BE2C (cell line): ENCODE measurements at regions not wholly inside any gene's neighbourhood (a gene's known extent, or its start where the extent isn't known, plus 50 kb on each side); places are given as distances from the start of the nearest gene placed in this dataset.

Experiments used
- DNase-seq: peaks from one replicate; pipeline ENCODE4 v3.0.0-alpha.2; 2020
- H3K27me3 ChIP-seq: fragments of 250-450 bp; sonication (Bioruptor Pico); 2 replicates; pipeline ENCODE4 v1.5.1; 2020; ENCODE audit warnings: mild to moderate bottlenecking
- H3K36me3 ChIP-seq: fragments of 250-450 bp; sonication (Bioruptor Pico); 2 replicates; pipeline ENCODE4 v1.5.1; 2020; ENCODE audit warnings: mild to moderate bottlenecking
- H3K4me1 ChIP-seq: fragments of 250-450 bp; sonication (Bioruptor Pico); 2 replicates; pipeline ENCODE4 v1.5.1; 2020
- H3K4me3 ChIP-seq: 2 replicates; pipeline ENCODE4 v1.5.1; 2011; ENCODE audit warnings: low read depth, low read length
- H3K9me3 ChIP-seq: fragments of 250-450 bp; sonication (Bioruptor Pico); 2 replicates; pipeline ENCODE4 v1.5.1; 2020
- TF ChIP-seq, protein P1 (sequence below): IDR thresholded peaks from 2 replicates; pipeline ENCODE4 v1.5.1; 2012; ENCODE audit warnings: mild to moderate bottlenecking, low read depth, low read length

DNA sequence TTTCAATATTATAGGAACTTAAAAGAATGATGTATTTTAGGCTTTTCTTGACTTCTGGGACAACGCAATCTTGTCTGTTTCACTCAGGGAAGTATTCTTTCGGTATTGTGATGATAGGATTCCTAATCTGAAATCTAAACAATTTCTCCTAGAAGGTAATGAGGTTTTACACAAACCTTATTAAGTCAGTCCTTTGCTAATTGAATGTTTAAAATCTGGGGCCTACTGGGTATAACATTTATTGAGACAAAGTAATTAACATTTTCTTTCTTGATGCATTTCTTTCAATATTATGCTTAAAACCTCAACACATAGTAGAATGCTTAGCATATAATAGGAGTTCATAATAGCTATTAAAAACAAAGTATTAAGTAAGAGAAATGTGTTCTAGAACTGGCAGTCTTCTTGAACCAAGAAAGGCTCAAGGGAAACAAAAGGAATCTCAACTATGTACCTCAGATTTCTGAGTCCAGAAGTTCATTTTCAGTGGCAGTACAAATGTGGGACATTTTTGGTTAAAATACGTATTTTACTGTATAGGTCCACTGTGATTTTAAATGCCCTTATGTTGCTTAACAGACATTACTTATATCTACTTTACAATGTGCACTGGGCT is 121.4 kb upstream of the BMP2 start:
- no peaks in the 10 kb centered on the region for H3K27me3 ChIP-seq
- no peak overlapping the region for H3K4me3 ChIP-seq
- TF ChIP-seq, protein P1, sequence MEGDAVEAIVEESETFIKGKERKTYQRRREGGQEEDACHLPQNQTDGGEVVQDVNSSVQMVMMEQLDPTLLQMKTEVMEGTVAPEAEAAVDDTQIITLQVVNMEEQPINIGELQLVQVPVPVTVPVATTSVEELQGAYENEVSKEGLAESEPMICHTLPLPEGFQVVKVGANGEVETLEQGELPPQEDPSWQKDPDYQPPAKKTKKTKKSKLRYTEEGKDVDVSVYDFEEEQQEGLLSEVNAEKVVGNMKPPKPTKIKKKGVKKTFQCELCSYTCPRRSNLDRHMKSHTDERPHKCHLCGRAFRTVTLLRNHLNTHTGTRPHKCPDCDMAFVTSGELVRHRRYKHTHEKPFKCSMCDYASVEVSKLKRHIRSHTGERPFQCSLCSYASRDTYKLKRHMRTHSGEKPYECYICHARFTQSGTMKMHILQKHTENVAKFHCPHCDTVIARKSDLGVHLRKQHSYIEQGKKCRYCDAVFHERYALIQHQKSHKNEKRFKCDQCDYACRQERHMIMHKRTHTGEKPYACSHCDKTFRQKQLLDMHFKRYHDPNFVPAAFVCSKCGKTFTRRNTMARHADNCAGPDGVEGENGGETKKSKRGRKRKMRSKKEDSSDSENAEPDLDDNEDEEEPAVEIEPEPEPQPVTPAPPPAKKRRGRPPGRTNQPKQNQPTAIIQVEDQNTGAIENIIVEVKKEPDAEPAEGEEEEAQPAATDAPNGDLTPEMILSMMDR, result no peak
- H3K9me3 ChIP-seq, result no peaks in the 10 kb centered on the region
- no peaks in the 10 kb centered on the region for H3K36me3 ChIP-seq
- DNase-seq, result no peak
- no peaks in the 10 kb centered on the region for H3K4me1 ChIP-seq

DNA sequence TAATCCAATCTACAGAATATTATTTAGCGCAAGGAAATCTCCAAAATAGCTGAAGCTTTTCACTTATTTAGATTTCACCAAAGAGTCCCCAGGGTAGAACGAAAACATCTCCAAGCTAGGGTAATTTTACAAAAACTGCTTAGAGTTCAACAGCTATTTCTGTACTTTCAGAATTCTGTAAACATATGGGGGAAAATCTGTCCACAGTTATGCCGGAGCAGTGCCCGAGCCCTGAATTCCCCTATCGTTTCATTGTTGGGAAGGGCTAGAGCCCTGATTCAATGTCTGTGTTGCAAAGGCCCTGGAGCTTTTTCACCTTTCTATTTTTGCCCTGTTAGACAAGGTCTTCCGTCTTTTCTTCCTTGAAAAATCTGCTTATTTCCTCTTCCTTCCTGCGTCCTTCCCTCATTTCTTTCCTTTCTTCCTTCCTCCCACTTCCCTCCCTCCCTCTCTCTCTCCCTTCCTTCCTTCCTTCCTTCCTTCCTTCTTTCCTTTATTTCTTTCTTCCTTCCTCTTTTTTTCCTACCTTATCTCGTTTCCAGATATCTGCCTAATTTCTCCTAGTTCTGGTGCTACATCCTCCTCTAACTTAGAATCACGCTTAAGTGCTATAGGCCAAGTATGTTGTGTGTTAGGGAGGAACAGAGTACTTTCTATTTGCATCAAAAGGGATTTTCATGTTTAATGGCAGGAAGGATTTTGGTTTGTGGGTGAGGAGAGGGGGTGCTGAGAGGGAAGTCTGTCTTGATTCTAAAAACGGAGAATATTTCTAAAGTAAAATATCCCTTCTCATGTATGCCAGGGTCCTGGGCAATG is 122.5 kb upstream of the BMP2 start:
- Histone ChIP-seq H3K9me3 (no peaks in the 10 kb centered on the region), H3K4me3 (no peak overlapping the region), H3K36me3 (no peaks in the 10 kb centered on the region), H3K27me3 (no peaks in the 10 kb centered on the region), H3K4me1 (no peaks in the 10 kb centered on the region)
- no peak for DNase-seq
- TF ChIP-seq, protein P1, result no peak

DNA sequence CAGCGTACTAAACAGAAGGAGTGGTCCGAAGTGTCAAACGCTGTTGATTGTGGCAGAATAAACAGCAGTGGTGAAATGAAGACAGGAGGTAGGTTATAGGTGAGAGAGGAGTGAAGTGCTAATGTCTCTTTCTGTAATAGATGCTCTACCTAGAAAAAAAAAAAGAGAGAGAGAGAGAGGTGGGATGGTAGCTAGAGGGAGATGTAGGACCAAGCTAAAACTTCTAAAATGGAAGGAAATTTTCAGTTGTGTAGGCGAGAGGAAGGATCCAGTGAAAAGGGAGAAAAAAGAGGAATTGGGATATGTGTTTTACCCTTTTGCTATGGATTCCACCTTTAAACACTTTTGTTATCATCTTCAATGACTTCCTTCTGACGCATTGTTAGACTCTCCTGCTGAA is 126.5 kb upstream of the BMP2 start:
- Histone ChIP-seq H3K4me1 (no peaks in the 10 kb centered on the region), H3K36me3 (no peaks in the 10 kb centered on the region), H3K4me3 (no peak overlapping the region), H3K9me3 (no peaks in the 10 kb centered on the region), H3K27me3 (no peaks in the 10 kb centered on the region)
- TF ChIP-seq, protein P1, result no peak
- no peak for DNase-seq

DNA sequence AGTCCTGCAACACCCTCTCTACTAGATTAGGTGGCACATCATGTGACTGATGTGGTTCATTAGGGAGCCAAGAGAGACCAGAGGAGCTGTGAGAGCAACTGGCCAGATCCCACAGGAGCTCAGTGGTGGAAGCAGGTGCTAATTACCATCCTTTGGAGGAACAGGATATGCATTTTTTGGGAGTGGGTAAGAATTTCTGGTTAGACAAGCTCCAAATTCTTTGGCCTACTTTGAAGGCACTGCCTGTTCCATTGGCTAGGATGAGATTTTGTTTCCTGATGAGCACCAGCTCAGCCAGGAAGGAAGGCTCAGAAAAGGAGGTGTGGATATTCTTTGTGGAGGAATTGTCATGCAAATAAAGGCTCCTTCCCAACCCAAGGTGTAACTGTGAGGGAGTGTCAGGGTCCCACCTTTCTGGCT is 130.3 kb upstream of the BMP2 start:
- no peak overlapping the region for H3K4me3 ChIP-seq

DNA sequence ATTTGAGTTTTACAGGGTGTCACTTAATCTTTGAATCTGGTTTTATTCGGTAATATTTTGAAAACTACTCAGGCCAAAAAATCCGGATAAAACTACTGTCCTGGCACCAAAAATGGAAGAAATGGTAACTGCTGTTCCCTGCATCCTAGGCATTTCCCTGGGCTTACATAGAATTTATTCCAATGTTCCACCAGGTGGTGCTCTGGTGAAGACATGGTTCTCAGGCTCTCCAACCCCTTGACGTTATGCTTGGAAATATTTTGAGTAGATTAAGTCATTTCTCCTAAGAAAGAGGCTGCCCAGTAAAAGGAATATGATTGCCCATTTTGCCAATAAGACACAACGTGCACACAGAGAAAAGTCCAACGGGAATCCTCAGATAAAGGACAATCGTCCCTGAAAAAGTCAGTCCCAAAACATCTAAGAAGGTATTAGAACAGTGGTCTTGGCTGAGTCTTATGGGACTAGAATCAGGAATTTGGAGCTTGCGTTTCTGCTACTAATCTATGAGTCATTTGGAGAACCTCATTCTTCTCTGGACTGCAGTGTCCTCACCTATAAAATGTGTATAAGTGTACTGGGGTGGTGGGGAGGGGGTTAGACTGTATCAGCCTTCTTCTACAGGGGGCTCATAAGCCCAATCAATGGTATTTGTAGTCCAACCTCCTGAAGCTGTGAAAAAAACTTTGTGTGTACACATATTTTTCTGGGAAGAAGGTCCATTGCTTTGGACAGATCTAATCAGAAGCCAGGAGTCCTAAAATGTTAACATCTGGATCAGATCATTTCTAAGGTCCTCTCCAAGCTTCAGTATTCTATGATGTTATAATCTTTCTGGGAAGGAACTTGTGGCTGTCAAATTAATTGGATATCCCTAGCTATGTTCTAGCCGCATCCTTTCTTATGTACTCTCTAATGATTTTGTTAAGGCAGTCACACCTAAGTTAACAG is 131.0 kb upstream of the BMP2 start:
- no peak overlapping the region for H3K4me3 ChIP-seq

More for the DNA sequence above, 130.3 kb upstream of the BMP2 start:
- H3K27me3 ChIP-seq, result no peaks in the 10 kb centered on the region
- H3K9me3 ChIP-seq, result no peaks in the 10 kb centered on the region
- H3K4me1 ChIP-seq, result no peaks in the 10 kb centered on the region
- TF ChIP-seq, protein P1, result no peak
- H3K36me3 ChIP-seq, result no peaks in the 10 kb centered on the region
- DNase-seq, result no peak

More for the DNA sequence above, 131.0 kb upstream of the BMP2 start:
- Histone ChIP-seq H3K4me1 (no peaks in the 10 kb centered on the region), H3K27me3 (no peaks in the 10 kb centered on the region), H3K9me3 (no peaks in the 10 kb centered on the region), H3K36me3 (no peaks in the 10 kb centered on the region)
- TF ChIP-seq, protein P1, result peak; percentile 40
- DNase-seq, result no peak
